ENCODE measurements at regions not wholly inside any gene's neighbourhood (a gene's known extent, or its start where the extent isn't known, plus 50 kb on each side); places are given as distances from the start of the nearest gene placed in this dataset.

- Histone ChIP-seq H4K20me1 (ENCODE audit: control insufficient read depth, extremely low read depth, insufficient read depth, low read length) (no peaks in the 10 kb centered on the region), H3K9ac (ENCODE audit: insufficient read depth, low read length) (no peak overlapping the region), H3K27me3 (ENCODE audit: control insufficient read depth, insufficient read depth, low read length) (no peaks in the 10 kb centered on the region), H3K4me3 (replicated peaks in 1 of 4; ENCODE audit: control extremely low read depth in 1 of 4, insufficient read depth in 1 of 4, low read depth in 3 of 4, low read length in 4 of 4) (no peak overlapping the region), H3K4me2 (ENCODE audit: extremely low read depth, insufficient read depth, low read length) (no peak overlapping the region), H3K27ac (ENCODE audit: insufficient read depth, low read length) (no peak overlapping the region), H3K9me3 (ENCODE audit: control insufficient read depth, insufficient read depth, low read depth, low read length) (no peaks in the 10 kb centered on the region), H3K79me2 (ENCODE audit: control insufficient read depth, insufficient read depth, low read length) (no peaks in the 10 kb centered on the region), H2AFZ (ENCODE audit: low read length) (no peak overlapping the region), H3K36me3 (ENCODE audit: control insufficient read depth, insufficient read depth, low read length) (no peaks in the 10 kb centered on the region), H3K4me1 (ENCODE audit: control insufficient read depth, extremely low read depth, insufficient read depth, low read length) (no peaks in the 10 kb centered on the region)
- TF ChIP-seq CTCF (conservative IDR thresholded peaks at IDR 0.05 in 1 of 2, IDR thresholded peaks at IDR 0.05 in 1 of 2; ENCODE audit: low read depth in 1 of 2, low read length in 2 of 2) (no peak), EZH2 (IDR thresholded peaks at IDR 0.05; ENCODE audit: low read length, missing control alignments) (no peak)
- DNase-seq (ENCODE audit: low read depth in 2 of 2): no peak
Measured at GRCh38 chr15:69754313-69754712, 301.7 kb downstream of the RPLP1 start.

- Histone ChIP-seq H3K4me3 (replicated peaks in 1 of 4; ENCODE audit: control extremely low read depth in 1 of 4, insufficient read depth in 1 of 4, low read depth in 3 of 4, low read length in 4 of 4) (no peak overlapping the region), H3K27me3 (ENCODE audit: control insufficient read depth, insufficient read depth, low read length) (no peaks in the 10 kb centered on the region), H3K27ac (ENCODE audit: insufficient read depth, low read length) (no peak overlapping the region), H3K36me3 (ENCODE audit: control insufficient read depth, insufficient read depth, low read length) (no peaks in the 10 kb centered on the region), H3K4me1 (ENCODE audit: control insufficient read depth, extremely low read depth, insufficient read depth, low read length) (no peaks in the 10 kb centered on the region), H3K4me2 (ENCODE audit: extremely low read depth, insufficient read depth, low read length) (no peak overlapping the region), H3K9me3 (ENCODE audit: control insufficient read depth, insufficient read depth, low read depth, low read length) (no peaks in the 10 kb centered on the region), H3K9ac (ENCODE audit: insufficient read depth, low read length) (no peak overlapping the region), H3K79me2 (ENCODE audit: control insufficient read depth, insufficient read depth, low read length) (no peaks in the 10 kb centered on the region), H4K20me1 (ENCODE audit: control insufficient read depth, extremely low read depth, insufficient read depth, low read length) (no peaks in the 10 kb centered on the region), H2AFZ (ENCODE audit: low read length) (no peak overlapping the region)
- DNase-seq (ENCODE audit: low read depth in 2 of 2): peak in 1 of 2 donors; percentile 63
- TF ChIP-seq CTCF (conservative IDR thresholded peaks at IDR 0.05 in 1 of 2, IDR thresholded peaks at IDR 0.05 in 1 of 2; ENCODE audit: low read depth in 1 of 2, low read length in 2 of 2) (no peak), EZH2 (IDR thresholded peaks at IDR 0.05; ENCODE audit: low read length, missing control alignments) (no peak)
Measured at GRCh38 chr15:69755551-69756310, 303.1 kb downstream of the RPLP1 start.

GRCh38 chr15:69756440-69756839 is 303.8 kb downstream of the RPLP1 start:
- no peaks in the 10 kb centered on the region for H3K36me3 ChIP-seq (ENCODE audit: control insufficient read depth, insufficient read depth, low read length)
- no peak overlapping the region for H3K4me3 ChIP-seq (replicated peaks in 1 of 4; ENCODE audit: control extremely low read depth in 1 of 4, insufficient read depth in 1 of 4, low read depth in 3 of 4, low read length in 4 of 4)
- H3K4me2 ChIP-seq (ENCODE audit: extremely low read depth, insufficient read depth, low read length): no peak overlapping the region
- TF ChIP-seq EZH2 (IDR thresholded peaks at IDR 0.05; ENCODE audit: low read length, missing control alignments) (no peak), CTCF (conservative IDR thresholded peaks at IDR 0.05 in 1 of 2, IDR thresholded peaks at IDR 0.05 in 1 of 2; ENCODE audit: low read depth in 1 of 2, low read length in 2 of 2) (no peak)
- no peak overlapping the region for H2AFZ ChIP-seq (ENCODE audit: low read length)
- DNase-seq (ENCODE audit: low read depth in 2 of 2): no peak
- no peak overlapping the region for H3K27ac ChIP-seq (ENCODE audit: insufficient read depth, low read length)
- H3K9ac ChIP-seq (ENCODE audit: insufficient read depth, low read length): no peak overlapping the region
- no peaks in the 10 kb centered on the region for H3K27me3 ChIP-seq (ENCODE audit: control insufficient read depth, insufficient read depth, low read length)
- no peaks in the 10 kb centered on the region for H4K20me1 ChIP-seq (ENCODE audit: control insufficient read depth, extremely low read depth, insufficient read depth, low read length)
- no peaks in the 10 kb centered on the region for H3K9me3 ChIP-seq (ENCODE audit: control insufficient read depth, insufficient read depth, low read depth, low read length)
- no peaks in the 10 kb centered on the region for H3K79me2 ChIP-seq (ENCODE audit: control insufficient read depth, insufficient read depth, low read length)
- no peaks in the 10 kb centered on the region for H3K4me1 ChIP-seq (ENCODE audit: control insufficient read depth, extremely low read depth, insufficient read depth, low read length)
